ENCODE measurements at regions not wholly inside any gene's neighbourhood (a gene's known extent, or its start where the extent isn't known, plus 50 kb on each side); places are given as distances from the start of the nearest gene placed in this dataset.

DNA sequence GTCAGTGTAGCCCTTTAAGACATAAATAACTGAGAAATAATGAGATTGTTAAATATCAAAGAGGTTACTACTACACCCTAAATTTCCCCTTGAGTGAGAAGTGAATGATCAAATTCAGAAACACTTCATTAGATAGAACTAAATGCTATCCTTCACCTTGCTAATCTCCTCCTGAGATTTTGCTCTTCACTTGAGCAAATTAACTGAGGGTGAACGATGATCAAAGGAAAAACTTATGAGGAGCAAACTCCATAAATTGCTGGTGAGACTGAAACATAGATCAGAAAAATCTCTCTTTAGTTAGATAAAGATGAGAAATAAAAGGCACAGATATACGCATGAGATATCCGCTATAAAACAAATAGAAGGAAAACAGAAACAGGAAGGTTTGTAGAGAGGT lies 63.1 kb upstream of the TANC1 start:
- DNase-seq (ENCODE audit: low read depth) = no peak

DNA sequence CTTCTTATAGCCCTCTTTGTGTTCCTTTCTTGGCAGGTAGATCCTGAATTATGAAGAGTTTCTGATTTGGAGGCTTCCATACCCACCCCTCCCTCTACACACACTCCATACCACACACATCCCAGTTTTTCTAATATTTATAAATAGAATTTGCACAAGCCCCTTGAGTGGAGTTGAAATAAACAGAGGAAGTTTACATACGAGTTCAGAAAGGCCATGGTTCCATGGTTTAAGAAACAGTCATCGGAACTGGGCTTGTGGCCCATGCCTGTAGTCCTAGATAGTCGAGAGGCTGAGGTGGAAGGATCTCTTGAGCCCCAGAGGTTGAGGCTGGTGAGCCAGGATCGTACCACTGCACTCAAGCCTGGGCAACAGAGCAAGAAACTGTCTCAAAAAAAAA lies 62.7 kb upstream of the TANC1 start:
- DNase-seq (ENCODE audit: low read depth) = no peak

DNA sequence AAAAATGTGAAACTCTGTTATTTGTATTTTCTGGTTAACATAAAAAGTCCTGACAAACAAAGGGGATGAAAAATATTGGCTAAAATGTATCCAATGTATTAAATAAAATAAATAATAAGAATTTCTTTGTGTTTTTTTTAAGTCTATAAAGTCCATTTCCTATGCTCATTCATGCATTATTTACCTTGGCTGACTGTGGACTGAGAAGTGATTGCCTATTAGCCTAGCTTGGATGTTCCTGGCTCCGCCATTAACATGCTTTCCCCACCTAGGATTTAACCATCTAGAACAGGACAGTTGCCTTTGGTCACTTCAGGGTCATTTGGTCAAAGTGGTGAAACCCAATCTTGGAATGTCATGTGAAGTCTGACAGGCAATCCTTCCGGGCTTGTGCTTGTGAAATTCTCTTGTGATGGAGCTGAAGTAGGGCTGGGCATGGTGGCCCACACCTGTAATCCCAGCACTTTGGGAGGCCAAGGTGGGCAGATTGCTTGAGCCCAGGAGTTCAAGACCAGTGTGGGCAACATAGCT lies 60.4 kb upstream of the TANC1 start:
- no peak for DNase-seq (ENCODE audit: low read depth)

DNA sequence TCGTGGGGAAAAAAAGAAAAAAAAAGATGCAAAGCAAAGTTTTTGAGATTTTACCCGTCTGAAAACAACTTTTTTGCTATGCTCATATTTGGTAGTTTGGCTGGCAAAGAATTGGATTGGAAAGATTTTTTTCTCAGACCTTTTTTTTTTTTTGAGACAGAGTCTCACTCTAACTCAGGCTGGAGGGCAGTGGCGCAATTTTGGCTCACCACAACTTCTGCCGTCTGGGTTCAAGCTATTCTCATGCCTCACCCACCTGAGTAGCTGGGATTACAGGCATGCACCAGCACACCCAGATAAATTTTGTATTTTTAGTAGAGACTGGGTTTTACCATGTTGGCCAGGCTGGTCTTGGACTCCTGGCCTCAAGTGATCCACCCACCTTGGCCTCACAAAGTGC lies 56.3 kb upstream of the TANC1 start:
- no peak for DNase-seq (ENCODE audit: low read depth)

DNA sequence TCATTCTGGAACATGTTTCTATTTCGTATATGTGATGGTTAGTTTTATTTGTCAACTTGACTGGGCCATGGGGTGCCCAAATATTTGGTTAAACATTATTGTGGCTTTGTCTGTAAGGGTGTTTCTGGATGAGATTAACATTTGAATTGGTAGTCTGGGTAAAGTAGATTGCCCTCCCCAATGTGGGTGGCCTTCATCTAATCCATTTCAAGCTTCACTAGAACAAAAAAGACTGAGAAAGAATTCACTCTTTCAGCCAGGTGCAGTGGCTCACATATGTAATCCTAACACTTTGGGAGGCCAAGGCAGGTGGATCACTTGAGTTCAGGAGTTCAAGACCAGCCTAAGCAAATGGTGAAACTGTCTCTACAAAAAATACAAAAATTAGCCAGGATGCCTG lies 55.7 kb upstream of the TANC1 start:
- no peak for DNase-seq (ENCODE audit: low read depth)

DNA sequence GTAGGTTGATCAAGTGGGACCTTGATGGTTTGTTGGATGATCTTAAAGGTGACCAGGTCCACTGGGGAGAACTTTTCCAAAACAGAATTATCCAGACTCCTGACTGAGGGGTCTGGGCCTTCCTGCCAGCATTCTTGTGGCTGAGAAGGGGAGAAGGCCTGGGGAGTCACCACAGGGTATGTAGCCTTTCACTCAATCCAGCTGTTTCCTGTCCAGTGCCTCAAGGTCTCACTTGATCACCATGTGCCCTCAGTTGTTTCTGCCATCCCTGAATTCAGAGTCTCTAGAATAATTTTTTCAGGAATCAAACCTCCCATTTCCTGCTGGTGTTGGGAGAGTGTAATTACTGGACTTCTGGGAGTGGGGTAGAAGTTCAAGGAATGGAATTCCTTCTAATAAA lies 54.4 kb upstream of the TANC1 start:
- DNase-seq (ENCODE audit: low read depth) = no peak

DNA sequence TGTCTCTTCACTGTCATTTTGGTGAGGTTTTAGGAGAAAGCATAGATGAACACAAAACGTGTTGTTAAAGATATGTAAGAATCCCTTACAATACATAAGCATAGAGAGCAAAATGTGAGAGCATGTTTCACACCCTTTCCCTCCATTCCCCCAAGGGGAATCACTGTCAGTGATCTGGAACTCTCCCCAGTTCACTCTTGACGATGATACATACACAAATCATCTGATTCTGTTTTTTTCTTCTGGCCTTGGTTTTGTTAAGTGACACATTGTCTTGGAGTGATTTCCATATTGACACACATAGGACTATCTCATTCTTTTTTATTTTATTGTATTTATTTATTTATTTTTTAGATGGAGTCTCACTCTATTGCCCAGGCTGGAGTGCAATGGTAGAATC lies 53.7 kb upstream of the TANC1 start:
- peak; percentile 52 for DNase-seq (ENCODE audit: low read depth)

DNA sequence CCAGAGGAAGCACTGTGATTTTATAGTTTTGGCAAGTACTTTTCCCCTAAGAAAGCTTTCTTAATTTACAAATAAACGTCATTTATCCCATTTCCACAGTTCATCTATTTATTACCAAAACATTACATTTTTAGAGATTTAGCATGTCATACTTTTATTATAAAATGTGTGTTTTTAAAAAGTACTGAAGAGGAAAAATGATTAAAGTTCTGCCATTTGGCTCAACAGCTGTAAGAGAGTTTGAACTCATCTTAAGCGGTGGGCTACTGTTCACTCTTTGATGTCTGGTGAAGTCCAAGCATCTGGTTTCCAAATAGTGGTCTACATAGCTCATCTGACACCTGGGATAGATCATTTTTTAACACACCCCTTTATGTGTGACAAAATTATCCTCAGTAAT lies 51.3 kb upstream of the TANC1 start:
- no peak for DNase-seq (ENCODE audit: low read depth)

DNA sequence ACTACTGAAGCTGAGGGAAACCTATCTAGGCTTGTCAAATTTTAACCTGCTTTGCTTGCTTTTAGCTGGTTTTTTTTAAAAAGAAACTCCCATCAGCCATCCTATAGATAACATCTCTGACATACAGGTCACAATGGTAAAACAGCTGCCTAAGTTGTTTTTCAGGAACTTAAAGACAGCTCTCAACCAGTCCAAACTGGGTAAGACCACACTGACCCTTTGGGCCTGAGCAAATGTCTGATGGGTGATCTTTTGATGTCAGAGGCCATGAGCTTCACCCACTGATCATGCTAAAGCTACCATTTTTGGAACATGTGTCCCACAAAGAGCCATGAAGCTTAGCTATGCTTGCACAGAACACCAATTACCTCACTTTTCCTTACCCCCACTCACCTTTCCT lies 50.0 kb upstream of the TANC1 start:
- DNase-seq (ENCODE audit: low read depth) = no peak
